ENCODE measurements at regions not wholly inside any gene's neighbourhood (a gene's known extent, or its start where the extent isn't known, plus 50 kb on each side); places are given as distances from the start of the nearest gene placed in this dataset.
"Not testable (repeated sequence)": the region's sequence is repeated elsewhere in the genome, so short reads cannot be mapped to it uniquely, and the experiment has no call there.

GRCh38 chr1:195722146-195722545 is 886.1 kb downstream of the KCNT2 start:
- TF ChIP-seq CTCF, POLR2A (IDR thresholded peaks at IDR 0.05): not testable (repeated sequence)

Measured in heart left ventricle (tissue), 13 donors.